Dedifferentiated amniotic fluid mesenchymal stem cell (primary cell): ENCODE measurements at regions not wholly inside any gene's neighbourhood (a gene's known extent, or its start where the extent isn't known, plus 50 kb on each side); places are given as distances from the start of the nearest gene placed in this dataset.
"Not testable (repeated sequence)": the region's sequence is repeated elsewhere in the genome, so short reads cannot be mapped to it uniquely, and the experiment has no call there.

Experiments
- DNase-seq: peaks from one replicate; pipeline ENCODE4 v3.0.0-alpha.2; 2016; ENCODE audit errors: extremely low spot score

DNA sequence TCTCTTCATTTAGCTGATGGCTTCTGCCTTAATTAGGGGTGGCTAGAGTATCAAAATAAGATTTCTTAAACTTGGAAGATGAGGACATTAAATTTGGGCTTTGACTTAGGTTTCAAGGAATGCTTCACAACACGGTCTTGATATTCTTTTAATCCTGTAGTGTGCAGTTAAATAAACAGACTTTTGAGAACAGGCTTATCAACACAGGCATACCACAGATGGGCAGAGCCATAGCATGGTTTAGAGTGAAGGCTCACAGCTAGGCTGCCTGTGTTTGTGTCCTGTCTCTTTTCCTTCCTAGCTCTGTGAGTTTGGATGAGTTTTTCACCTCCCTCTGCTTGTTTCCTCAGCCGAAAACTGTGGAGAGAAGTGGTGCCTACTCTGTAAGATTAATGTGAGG, 102.3 kb upstream of the IPO9 start:
- no peak for DNase-seq

- DNase-seq: no peak
These were observed 100.2 kb upstream of the IPO9 start for GRCh38 chr1:201728731-201729130.

DNA sequence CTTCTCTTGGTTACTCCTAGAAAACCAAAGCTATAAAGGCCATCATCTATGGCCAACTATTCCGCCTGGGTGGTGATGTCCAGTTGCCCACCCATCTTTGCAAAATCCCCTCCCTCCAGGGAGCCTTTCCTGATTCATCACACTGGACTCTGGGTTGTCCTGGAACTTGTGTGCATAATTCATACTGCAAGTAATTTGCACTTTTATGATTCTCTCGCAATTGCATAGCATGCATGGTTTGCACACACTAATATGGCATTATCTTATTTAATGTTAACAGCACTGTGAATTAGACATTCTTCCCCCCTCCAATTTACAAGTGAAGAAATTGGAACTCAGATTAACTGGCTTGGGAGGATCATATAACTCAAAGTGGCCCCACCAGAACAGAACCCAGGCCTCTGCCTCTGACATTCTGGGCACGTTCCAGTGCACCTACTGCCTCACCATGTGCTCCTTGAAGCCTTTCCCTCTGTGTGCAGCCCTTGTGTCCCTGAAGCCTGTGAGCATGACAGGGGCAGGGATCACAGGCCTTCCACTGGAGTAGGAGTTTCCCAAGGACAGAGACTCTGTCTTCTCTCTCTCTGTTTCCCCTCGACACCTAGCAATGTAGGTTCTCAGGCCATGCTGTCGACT, 98.9 kb upstream of the IPO9 start:
- no peak for DNase-seq

GRCh38 chr1:201730611-201731010, 98.3 kb upstream of the IPO9 start:
- no peak for DNase-seq

GRCh38 chr1:201731142-201731541, 97.8 kb upstream of the IPO9 start:
- DNase-seq: no peak

DNA sequence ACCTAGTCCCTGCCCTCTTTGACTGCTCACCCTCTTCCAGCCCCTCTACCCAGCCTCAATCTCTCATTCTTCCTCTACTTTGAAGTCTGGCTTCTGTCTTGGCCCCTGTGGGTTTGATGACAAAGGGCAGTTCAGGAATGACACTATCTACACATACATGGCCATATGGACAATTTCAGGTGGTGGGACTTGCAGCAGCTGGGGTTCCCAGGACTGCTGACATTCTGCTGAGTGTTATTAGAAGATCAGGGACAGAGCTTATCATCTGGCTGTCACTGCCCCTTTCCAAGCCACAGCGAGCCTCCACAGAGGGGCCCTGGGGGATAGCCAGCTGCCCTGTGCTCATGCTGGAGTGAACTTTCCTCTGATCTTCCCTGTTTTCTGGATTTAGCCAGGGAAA, 97.4 kb upstream of the IPO9 start:
- DNase-seq: no peak

- DNase-seq: no peak
These were observed 96.6 kb upstream of the IPO9 start for GRCh38 chr1:201732351-201732750.

DNA sequence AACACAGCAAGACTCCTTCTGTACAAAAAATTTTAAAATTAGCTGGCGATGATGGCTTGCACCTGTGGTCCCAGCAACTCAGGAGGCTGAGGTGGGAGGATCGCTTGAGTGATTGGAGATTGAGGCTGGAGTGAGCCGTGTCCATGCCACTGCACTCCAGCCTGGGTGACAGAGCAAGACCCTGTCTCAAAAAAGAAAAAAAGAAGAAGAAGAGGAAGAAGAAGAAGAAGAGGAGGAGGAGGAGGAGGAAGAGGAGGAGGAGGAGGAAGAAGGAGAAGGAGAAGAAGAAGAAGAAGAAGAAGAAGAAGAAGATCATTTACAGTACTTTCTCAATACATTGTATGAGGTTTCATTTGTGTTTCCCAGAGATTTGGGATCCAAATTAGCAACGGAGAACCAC, 94.7 kb upstream of the IPO9 start:
- not testable (repeated sequence) for DNase-seq

- DNase-seq: no peak
These were observed 94.2 kb upstream of the IPO9 start for GRCh38 chr1:201734786-201735185.

GRCh38 chr1:201736707-201737320, 92.1 kb upstream of the IPO9 start:
- DNase-seq: no peak

GRCh38 chr1:201737352-201738060, 91.5 kb upstream of the IPO9 start:
- peak; percentile 75 for DNase-seq

GRCh38 chr1:201739080-201739479, 89.9 kb upstream of the IPO9 start:
- DNase-seq: no peak

DNA sequence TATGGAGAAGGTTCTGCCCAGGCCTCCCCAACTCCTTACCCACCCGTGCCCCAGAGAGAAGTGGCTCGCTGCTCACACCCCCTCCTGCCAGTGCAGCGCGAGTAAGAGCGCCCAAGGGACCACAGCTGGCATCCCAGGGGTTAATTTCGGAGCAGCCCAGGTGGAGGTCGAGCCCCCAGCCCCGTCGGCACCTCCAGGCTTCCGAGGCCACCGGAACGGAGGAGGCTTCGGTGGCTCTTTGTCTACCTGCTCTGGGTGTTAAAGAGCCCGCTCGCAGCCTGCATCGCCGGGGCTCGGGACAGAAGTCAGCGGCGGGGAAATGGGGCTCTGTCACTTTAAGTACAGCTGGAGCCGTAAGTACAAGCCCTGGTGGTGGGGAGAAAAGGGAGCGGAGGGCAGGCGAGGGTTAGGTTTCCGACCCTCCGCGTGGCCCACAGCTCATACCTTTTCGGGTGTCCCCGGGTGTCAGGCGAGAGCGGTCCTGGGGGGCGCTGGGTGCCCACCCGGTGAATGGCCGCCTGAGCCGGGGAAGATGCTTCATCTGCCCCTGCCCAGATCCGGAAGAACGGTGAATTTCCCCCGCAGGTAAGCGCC, 89.4 kb upstream of the IPO9 start:
- DNase-seq: no peak

DNA sequence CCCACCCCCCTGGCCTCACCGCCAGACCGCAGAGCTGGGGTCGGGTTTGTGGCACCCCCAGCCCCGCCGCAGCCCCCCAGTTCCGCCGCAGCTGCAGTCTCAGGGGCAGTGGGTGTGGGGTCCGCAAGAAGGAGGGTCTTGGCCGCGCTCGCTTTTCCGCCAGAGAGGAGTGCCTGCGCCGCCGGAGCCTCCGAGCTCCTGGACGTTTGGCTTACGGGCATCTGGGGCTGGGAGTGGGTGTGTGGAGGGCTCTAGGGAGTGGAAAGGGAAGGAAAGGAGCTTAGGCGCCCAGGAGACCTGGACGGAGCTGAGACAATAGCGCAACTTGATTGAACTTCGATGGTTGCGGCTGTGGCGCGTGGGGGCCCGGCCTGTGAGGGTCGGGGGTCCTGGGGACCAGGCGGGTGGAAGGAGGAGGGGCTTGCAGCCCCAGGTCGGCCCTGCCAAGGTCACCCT, 88.8 kb upstream of the IPO9 start:
- DNase-seq: no peak

GRCh38 chr1:201740670-201741111, 88.3 kb upstream of the IPO9 start:
- no peak for DNase-seq

DNA sequence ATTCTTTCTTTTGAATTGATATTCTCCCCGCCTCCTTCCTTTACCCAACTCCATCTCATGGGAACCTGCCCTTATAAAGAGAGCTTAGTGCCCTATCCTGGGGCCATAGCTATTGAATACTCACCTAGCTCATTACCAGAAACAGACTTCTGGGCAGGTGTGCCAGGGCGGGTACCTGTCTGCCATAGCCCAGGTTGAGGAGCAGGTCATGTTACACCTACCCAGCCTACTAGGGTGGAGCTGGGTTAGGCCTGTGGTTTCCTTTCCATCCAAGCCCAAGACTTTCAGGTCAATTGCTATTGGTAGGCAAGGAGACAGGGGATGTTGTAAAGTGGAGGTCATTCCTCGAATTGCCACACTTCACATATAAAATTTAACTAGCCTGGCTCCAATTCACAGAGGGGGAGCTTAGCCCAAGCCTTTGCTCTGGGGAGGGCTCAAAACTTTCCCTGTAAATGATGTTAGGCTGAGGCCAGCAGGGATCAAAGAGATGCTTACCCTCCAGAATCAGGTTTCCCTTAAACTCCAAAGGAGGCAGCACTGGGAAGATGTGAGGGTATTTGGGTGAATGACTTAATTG, 87.1 kb upstream of the IPO9 start:
- no peak for DNase-seq

DNA sequence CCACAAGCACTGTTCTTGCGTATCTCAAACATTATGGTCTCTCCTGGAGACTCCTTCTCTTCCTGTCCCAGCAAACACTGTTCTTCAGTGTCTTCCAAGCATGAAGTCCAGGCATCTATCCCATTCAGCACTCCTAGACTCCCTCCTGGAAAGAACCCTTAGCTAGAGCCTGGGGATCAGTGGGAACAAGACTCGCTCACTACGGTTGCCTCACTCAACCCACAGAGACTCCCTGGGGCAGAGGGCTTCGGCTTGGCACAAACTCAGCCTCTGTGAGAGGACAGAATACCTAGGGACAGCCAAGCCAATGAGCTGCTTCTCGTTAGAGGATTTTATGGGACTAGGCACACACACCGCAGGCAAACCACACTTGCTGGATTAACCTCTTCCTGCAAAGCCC, 86.5 kb upstream of the IPO9 start:
- no peak for DNase-seq

DNA sequence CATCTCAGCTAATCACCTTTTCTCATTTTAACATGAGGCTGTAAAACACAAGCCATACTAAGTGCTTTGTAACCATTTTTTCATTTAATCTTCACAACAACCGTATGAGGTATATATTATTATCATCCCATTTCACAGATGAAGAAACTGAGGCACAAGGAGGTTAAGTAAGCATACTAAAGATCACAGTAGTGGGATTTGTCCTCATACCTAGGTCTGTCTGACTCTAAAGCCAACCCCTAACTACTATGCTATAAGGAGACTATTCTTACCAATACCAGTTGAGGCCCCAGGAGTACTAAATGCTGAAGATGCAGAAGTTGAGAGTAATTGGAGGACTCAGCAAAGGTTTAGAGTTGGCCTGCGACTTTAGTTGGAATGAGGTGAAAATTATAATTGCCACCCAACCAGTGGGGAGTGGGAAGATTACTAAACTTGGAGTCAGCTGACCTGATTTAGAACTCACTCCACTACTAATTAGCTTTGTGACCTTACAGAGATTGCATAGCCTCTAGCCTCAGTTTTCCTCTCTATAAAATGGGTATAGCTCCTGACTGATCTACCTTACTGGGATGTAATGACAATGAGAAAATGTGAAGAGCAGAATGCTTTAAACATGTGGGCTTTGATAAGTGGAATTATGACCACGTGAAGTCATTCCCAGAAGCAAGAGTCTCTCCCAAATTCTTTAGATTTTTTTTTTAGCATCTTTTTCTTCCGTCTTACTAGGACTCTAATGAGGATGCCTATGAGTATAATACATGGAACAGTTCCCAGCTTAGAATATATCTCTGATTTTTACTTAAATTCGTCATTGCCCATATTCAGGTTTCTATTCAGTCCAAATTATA, 85.8 kb upstream of the IPO9 start:
- DNase-seq: no peak

- peak; percentile 86 for DNase-seq
These were observed 83.9 kb upstream of the IPO9 start for GRCh38 chr1:201745023-201745422.

DNA sequence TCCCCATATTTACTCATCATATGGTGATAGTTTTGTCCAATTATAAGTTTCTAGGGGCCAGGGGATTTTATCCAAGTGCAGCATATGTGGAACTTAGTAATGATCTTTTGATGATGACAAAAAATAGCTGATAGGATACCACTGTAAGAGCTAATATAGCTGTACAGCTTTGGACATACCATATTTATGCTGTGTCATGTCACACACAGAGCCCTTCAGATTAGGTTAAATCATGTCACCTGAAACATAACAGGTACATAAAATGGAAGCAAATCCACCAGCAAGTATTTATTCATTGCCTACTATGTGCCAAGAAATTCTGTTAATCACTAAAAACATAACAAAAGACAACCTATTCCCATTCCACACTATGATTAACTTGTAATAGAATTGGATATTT, 82.8 kb upstream of the IPO9 start:
- DNase-seq: no peak

DNA sequence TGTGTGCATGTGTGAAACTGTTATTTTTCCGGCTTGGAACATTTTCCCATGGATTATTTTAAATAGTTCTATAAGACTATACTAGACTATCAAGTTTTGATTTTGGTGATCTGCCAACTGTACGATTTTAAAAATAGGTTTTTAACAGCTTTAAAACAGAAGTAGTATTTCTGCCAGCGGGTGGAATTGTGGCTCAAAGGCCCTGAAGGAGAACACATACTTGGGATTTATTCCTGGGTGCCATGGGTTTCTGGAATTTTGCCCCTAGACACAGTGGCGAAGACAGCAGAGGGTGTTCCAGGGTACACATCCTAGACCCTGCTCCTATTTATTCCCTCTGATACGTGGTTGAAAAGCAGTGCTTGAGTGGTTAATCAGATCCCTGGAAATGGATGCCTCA, 81.7 kb upstream of the IPO9 start:
- no peak for DNase-seq
